RKO (cell line): ENCODE measurements at regions not wholly inside any gene's neighbourhood (a gene's known extent, or its start where the extent isn't known, plus 50 kb on each side); places are given as distances from the start of the nearest gene placed in this dataset.
"Not testable (repeated sequence)": the region's sequence is repeated elsewhere in the genome, so short reads cannot be mapped to it uniquely, and the experiment has no call there.

ENCODE experiments used
- DNase-seq: peaks from one replicate; pipeline ENCODE4 v3.0.0-alpha.2; 2016; ENCODE audit warnings: low spot score

DNA sequence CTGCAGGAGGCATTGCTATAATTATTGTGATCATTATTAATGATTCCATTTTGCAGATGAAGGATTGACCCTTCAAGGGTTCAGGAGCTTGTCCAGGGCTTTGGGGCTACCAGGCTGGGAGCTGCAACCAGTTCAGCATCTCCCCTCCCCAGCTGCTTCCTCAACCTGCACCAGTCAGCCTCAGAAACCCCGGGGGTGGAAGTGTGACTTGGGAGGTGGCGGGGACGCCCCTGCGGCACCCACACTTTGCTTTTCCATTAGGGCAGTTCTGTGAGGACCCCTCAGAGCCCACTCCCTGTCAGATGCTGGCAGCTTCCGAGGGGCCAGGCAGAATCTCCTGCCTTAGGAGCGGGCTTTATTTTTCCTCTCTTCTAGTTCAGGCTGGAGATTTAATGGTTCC lies 85.6 kb downstream of the OLFM1 start:
- DNase-seq, result no peak

DNA sequence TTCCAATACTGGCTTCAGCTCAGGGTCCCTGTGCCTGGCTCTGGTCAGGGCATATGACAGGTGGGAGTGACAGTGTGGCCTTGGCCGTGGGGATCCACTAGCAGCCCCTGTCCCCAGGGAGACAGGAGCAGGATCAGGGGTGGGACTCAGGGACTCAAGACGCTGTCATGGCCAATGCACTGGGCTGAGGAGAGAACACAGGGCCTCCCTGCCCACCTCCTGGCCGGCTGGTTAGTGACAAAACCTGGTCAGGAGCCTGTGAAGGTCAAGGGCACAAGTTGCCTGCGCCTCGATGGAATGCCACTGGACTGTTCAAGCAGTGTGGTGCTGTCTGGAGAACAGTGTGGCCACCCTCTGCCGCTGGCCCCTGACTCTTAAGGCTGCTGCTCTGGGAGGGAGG lies 86.8 kb downstream of the OLFM1 start:
- DNase-seq, result no peak

DNA sequence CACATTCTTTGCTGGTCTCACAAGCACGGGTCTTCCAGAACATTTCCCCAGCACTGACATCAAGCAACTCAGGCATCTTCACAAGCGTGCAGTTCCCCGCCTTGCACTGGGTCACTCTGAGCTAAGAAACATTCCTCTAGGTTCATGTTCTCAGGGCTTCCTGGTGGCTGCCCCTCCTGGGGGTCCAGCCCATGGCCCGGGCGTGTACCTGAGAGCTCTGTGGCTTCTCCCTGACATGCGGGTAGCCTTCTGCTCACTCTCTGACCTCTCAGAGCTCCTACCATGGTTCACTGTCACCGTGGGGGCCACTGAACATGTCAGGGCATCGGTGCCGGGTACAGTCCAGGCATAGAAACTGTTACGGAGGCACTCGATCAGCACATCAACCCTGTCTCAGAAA lies 87.5 kb downstream of the OLFM1 start:
- DNase-seq, result no peak

DNA sequence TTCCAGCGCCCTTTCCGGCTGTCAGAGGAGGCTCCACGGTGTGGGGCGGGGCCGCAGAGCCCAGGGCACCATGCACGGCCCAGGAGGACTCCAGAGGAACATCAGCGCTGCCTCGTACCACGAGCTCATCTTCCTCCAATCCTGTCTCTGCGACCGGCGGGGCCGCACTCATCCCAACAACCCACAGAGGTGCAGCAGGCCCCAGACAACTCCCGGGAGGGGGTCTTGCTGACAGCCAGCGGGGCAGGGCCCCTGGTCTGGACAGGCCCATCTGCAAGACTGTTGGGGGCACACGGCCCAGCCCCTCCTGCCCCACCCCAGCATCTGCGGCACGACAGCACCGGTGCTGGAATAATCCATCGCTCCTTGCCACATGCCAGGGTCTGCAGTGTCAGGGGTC lies 88.8 kb downstream of the OLFM1 start:
- no peak for DNase-seq

DNA sequence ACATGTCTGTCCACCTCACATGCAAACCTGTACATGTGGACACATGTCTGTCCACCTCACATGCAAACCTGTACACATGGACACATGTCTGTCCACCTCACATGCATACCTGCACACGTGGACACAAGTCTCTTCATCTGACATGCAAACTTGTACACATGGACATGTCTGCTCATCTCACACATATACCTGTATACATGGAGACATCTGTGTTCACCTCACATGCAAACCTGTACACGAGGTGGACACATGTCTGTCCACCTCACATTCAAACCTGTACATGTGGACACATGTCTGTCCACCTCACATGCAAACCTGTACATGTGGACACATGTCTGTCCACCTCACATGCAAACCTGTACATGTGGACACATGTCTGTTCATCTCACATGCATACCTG lies 90.1 kb downstream of the OLFM1 start:
- not testable (repeated sequence) for DNase-seq

DNA sequence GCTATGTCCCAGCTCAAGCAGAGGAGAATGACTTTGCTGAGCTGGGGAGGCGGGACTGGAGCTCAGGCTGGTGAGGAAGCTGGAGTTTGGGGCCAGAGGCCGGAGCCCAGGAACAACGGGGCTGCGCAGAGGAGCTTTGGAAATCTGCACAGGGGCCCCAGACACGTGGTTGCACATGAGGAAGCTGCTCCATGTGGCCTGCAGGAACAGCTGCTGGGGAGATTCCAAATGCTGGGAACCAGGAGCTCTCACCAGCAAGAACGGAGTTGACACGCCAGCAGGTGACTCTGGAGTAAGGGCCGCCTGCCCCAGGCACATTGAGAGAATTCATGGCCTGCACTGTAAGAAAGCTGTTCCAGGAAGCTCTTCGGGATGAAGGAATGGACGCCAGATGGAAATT lies 91.0 kb downstream of the OLFM1 start:
- no peak for DNase-seq

DNA sequence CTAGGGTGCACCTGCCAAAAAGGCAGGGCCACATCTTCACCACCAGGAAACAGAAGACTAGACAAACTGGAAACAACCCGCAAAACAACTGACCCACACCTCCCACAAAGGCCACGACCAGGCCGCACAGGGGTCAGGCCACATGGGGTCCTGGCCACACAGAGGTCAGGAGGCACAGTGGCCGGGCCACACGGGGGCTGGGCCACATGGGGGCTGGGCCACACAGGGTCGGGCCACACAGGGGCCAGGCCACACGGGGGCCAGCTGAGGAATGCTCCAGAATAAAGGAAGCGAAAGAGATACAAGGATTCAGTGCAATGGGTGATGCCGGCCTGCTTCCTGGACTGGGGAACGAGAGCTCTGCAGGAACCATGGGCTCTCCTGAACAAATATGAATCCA lies 91.6 kb downstream of the OLFM1 start:
- no peak for DNase-seq

DNA sequence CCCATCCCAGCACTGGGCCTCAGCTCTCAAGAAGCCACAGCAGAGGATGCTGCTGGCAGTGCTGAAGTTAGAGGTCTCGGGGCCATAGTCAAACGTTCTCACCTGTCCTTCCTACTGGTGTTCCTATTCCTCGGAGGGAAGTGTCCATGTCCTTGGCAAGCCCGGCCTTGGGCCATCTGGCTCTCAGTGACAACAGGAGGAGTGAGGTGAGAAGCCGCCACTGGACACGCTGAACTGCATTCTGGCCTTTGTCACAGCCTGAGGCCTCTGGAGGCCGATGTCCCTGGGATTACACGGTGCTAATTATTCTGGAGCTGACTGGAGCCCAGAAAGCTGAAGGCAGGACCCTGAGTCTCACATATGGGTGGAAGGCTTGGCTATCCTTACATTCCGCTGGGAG lies 92.5 kb downstream of the OLFM1 start:
- DNase-seq, result no peak

DNA sequence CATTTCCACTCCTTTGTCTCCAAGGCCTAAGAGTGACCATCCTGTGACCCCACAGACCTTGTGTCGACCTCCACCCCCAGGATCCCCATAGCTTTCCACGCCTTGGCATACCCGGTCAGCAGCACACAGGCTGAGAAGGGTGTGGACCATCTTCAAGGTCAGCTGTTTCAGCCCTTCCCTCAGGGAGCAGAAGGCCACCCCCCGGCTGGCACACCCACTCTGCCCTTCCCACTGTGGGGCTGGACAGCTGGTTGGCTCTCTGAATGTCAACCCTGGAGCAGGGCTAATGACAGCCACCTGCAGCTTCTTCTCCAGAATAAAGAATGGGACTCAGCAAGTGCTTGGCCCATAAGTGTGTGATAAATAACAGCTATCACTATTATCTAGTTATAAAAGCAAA lies 93.1 kb downstream of the OLFM1 start:
- DNase-seq, result no peak

DNA sequence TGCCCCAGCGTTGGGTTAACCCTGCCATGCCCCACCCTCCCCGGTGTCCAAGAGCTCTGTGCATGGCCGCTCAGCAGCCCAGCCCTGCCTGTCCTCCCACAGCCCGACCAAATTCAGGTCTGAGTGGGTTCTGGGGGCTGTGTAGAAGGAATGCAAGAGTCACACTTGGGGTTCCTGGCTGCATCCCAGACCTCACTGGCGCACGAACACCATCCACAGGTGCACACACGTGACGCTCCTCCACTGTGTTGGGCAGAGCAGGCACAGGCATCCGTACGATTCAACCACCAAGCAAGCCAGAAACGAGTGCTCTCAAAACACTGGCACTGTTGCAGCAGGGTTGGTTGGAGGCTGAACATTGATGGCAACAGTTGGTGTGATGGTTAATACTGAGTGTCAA lies 93.9 kb downstream of the OLFM1 start:
- DNase-seq, result no peak

DNA sequence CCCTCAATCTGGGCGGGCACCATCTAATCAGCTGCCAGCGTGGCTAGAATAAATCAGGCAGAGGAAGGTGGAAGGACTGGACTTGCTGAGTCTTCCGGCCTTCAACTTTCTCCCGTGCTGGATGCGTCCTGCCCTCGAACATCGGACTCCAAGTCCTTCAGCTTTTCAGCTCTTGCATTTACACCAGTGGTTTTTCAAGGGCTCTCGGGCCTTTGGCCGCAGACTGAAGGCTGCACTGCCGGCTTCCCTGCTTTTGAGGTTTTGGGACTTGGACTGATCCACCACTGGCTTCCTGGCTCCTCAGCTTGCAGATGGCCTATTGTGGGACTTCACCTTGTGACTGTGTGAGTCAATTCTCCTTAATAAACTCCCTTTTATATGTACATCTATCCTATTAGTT lies 94.4 kb downstream of the OLFM1 start:
- DNase-seq, result not testable (repeated sequence)

DNA sequence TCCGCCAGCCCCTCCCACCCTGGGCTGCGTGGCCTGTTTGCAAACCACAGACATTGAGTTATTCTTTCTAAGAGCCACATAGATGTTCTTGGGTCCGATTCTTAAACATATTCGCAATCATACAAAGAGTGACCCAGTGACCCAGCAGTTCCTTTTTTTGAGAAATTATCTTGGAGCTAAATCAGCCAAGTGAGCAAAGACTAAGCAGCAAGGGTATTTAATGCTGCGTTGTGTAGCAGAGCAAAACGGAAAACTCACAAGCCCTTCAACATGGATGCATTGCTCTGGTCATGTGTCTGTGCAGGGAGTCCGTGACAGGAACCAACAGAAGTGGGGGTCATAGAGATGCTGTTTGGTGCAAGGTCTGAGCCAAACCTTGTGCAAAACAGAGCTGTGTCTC lies 95.6 kb downstream of the OLFM1 start:
- DNase-seq, result no peak

DNA sequence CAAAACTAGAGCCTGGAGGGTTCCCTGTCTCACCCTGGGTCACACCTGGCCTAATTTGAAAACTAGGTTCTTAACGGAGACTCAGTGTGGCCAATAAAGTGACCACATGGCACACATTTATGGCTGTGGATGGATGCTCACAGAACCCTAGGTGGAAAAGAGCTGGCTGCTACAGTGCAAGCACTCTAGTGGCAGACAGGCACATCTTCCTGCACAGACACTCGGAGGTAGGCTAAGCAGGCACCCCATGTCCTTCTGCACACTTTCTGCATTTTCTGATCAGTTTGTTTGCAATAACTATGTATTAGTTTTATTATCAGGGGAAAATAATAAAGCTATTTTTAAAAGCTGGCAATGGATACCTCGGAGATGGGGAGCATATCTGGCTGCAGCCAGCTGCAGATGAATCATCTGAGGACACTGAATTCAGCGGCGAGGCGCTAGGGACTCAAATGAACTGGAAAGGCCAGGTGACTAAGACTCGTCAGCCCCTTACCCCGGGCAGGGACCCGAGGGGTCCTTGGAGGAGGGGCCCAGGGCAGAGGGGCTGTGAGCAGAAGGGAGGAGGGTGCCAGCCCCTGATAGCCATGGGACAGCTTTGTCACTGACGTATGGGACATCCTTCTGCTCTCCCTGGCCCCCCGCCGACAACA lies 96.2 kb downstream of the OLFM1 start:
- DNase-seq, result no peak

DNA sequence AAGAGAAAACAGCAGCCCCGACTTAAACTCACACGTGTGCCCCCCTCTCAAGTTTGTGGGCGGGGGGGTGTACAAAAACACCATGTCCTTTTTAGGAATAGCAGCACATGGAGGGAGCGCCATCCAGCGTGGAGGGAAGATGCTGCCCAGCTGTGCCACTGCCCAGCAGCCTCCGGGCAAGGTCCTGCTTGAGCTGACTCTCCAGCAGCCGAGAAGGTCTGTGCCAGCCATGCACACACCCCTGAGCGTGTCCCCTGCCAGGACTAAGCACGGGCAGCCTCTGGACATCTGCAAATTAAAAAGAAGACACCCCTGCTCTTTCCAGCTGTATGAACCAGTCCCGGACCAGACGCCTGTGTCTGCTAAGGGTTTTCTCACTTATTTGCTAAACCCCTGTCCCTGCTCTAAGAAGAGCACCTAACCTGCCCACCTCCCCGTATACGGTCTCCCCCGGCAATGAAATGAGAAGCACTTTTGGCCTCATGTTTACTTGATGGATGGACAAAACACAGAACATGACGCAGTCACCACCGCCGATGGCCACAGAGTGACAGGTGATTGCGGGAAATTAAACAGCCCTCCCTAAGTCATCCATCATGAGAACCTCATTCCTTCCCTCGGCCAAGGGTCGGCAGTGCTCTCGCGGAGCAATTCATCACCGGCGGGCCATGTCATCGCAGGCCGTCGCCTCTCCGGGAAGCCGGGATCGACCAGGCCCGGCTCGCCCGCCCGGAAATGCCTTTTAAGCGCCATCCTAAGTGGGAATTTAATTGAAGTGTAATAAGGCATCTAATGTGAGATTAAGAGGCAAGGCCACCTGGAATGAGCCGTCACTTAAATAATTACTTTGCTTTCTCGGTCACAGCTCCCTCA lies 96.9 kb downstream of the OLFM1 start:
- DNase-seq, result no peak

DNA sequence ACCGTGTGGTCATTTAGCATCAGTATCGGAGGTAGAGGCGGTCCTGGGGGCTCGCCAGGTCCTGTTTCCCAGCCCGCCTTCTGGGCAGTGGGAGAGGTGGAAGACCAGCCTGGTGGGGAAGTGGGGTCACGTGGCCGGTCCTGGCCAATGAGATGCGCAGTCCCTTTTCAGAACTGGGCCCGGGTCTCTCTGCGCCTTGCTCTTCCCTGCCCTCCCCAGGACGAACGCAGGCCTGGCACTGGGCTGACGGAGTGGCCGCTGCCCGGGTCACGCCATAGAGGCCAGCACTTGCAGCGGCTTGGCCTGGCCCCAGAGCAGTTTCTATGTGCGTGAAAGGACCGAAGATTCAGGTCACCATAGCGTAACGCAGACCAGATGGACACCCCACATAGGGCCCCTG lies 97.6 kb downstream of the OLFM1 start:
- no peak for DNase-seq

DNA sequence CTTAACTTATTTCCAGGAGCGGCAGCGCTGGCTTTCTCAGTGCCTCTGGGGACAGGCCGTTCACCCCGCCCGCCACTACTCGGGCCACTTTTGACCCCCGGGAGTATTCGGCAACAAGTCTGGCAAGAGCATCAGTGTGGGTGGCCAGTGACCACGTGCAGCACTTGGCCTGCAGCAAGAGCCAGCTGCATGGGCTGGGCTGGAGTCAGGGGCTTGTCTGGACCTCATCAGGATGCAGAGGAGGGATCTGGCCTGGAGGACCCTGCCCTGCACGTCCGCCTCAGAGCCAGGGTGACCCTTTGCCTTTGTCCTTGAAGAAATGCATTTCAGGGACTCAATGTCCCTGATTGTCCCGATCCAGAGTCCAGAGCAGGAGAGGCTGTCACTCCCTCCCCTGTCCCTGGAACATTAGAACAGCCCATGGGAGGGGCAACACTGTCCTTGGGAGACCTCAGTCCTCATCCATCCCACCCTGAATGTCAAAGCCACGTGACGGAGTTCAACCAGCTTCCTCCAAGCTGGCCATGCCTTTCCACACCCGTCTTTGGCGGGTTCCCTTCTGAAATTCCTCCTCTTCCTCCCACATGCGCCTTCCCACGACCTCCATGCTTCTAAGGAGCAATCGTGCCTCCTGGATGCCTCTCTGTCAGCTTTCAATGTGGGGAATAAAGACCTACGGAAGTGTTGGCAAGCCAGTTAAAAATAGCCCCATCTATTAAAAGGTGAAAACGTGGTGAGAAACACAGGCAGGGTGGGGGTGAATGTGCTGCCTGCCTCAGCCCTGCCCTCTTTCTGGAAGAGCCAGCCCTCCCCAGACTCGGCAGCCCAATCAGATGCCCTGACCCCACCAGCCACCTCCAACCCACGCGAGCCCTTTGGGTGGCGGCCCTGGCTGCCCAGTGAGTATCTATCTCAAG lies 99.0 kb downstream of the OLFM1 start:
- DNase-seq, result no peak

DNA sequence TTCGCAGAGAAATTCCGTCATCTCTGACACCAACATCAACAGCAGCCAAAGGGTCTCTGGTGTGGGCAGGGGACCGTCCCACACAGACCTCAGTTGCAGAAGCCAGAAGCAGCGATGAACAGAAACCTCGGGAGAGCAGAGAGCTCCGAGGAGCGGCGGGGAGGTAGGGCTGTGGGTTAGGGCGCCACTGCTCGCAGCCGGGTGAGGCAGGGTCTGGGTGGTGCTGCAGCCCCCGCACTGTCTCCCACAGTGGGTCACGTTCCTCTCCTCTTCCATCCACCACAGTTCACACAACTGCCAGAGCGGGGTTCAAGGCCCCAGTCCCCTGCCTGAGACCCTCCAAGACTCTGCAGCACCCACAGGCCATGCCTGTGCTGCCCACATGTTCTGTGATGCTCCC lies 99.9 kb downstream of the OLFM1 start:
- DNase-seq, result no peak

DNA sequence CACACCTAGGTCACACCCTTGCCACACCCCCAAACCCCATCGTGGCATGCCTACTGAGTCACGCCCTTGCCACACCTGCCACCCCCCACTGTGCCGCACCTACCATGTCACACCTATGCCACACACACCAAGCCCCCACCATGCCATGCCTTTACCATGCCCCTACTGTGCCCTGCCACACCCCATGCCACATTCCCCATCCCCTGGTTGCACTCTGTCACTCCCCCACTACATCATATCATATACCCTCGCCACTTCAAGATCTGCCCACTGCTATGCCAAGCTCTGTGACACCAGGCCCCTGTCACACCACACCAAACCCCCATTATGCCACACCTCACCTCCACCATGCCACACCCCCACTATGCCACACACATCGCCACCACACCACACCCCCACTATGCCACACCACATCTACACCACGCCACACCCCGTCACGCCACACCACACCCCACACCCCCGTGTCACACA lies 101.2 kb downstream of the OLFM1 start:
- no peak for DNase-seq

DNA sequence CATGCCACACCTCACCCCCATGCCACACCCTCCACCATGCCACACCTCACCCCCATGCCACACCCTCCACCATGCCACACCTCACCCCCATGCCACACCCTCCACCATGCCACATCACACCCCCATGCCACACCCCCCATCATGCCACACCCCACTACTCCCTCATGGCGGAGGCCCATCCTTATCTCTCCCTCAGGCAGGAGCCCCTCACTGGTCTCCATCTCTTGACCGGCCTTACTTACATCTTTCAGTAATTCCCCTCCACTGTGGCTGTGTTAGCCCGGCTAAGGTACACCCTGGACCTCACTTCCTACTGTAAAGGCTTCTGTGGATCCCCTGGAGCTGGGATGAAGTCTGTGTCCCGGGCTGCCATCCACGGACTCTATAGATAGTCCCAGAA lies 102.0 kb downstream of the OLFM1 start:
- DNase-seq, result no peak

DNA sequence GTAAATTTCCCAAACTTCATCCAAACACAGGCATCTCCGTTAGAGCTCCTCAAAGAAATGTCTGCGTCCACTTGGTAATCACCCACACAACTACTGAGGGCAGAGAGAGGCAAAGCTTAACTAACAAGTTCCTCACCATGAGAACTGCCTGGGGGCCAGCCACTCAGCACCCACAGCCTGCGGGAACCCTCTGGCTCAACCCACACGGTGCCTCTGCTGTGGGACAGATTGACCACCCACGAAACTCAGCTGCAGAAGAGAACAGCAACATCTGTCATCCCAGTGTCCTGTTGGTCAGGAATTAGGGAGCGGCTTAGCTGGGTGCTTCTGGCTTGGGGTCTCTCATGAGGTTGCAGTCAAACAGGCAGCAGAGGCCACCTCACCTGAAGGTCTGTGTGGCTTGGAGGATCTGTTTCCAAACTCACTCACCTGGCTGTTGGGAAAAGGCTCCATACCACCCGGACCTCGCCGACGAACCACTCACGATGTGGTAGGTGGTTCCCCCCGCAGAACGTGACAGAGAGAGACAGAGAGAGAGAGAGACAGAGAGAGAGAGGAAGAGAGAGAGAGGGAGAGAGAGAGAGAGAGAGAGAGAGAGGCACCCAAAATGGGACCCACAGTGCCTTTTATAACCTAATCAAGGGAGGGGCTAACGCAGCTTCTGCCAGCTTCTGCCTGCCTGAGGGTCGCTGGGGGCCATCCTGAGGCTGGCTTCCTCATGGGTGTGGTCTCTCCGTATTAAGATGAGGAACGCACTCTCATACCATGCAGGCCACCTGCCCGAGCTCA lies 103.5 kb downstream of the OLFM1 start:
- DNase-seq, result no peak

DNA sequence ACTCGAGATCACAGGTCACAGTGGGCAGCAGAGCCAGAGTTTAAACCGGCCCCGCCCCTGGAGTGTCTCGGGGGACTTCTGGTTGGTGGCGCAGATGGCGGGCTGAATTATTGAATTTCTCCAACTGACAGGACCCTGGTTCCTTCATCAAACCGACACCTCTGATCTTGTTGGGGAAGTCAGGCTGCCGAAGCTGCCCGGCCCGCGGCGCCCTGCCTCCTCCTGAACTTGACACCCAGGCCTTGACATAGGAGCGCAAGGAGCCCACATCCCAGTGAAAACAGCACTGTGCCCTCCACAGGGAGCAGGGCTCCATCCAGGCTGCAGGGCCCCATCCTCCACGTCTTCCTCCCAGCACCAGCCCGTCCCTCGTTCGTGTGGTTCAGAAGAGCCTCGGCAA lies 105.2 kb downstream of the OLFM1 start:
- DNase-seq, result no peak

DNA sequence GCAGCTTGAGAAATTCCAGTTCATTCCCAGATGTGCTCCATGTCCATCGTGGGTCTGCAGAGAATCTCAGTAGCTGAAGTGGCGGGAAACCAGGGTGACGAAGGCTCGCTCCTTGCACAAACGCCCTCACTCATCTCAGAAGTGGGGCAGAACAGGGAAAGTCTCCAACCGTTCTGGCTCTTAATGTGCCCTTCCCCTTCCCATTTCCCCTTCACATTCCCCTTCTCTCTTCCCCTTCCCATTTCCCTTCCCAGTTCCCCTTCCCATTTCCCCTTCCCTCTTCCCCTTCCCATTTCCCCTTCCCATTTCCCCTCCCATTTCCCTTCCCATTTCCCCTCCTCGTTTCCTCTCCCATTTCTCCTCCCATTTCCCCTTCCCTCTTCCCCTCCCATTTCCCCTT lies 108.5 kb downstream of the OLFM1 start:
- not testable (repeated sequence) for DNase-seq
